HCT116 (cell line): ENCODE measurements at regions not wholly inside any gene's neighbourhood (a gene's known extent, or its start where the extent isn't known, plus 50 kb on each side); places are given as distances from the start of the nearest gene placed in this dataset.
"Not testable (repeated sequence)": the region's sequence is repeated elsewhere in the genome, so short reads cannot be mapped to it uniquely, and the experiment has no call there.

Experiments used
- POLR2A ChIP-seq: IDR thresholded peaks from 2 replicates; pipeline ENCODE4 v1.7.0; 2011; ENCODE audit warnings: borderline replicate concordance; ENCODE audit not compliant: insufficient read depth, insufficient read length; ENCODE audit errors: extremely low read depth
- POLR2AphosphoS5 ChIP-seq: IDR thresholded peaks from 2 replicates; pipeline ENCODE4 v1.6.1; 2011; ENCODE audit warnings: mild to moderate bottlenecking, low read depth, low read length, moderate library complexity
- TF ChIP-seq, protein P1 (sequence below), 3 experiments: fragments of 200-600 bp in 1 of 3; sonication (generic) in 1 of 3; IDR thresholded peaks in 2 of 3; conservative IDR thresholded peaks in 1 of 3; 2 replicates each; pipeline ENCODE4 v1.5.1; 2012 to 2017; ENCODE audit warnings: low read depth in 2 of 3, low read length in 2 of 3, antibody characterized with exemption in 1 of 3, borderline replicate concordance in 1 of 3, control low read depth in 1 of 3, mild to moderate bottlenecking in 1 of 3, mixed read lengths in 1 of 3, mixed run types in 1 of 3, moderate library complexity in 1 of 3; ENCODE audit not compliant: insufficient read depth in 1 of 3
- TF ChIP-seq, protein P2 (sequence below): IDR thresholded peaks from 2 replicates; pipeline ENCODE4 v1.6.1; 2012

DNA sequence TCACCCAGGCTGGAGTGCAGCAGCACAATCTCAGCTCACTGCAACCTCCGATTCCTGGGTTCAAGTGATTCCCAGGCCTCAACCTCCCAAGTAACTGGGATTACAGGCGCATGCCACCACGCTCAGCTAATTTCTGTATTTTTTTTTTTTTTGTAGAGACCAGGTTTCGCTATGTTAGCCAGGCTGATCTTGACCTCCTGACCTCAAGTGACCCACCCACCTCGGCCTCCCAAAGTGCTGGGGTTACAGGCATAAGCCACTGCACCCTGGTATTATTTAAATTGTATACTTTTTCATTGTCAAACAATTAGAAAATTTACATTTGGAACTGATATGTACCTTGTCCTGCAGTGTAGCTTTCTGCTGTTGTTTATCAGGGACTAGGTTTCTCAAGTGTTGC lies 111.3 kb upstream of the ZSWIM2 start:
- TF ChIP-seq POLR2AphosphoS5, POLR2A: not testable (repeated sequence)
- TF ChIP-seq, protein P1, sequence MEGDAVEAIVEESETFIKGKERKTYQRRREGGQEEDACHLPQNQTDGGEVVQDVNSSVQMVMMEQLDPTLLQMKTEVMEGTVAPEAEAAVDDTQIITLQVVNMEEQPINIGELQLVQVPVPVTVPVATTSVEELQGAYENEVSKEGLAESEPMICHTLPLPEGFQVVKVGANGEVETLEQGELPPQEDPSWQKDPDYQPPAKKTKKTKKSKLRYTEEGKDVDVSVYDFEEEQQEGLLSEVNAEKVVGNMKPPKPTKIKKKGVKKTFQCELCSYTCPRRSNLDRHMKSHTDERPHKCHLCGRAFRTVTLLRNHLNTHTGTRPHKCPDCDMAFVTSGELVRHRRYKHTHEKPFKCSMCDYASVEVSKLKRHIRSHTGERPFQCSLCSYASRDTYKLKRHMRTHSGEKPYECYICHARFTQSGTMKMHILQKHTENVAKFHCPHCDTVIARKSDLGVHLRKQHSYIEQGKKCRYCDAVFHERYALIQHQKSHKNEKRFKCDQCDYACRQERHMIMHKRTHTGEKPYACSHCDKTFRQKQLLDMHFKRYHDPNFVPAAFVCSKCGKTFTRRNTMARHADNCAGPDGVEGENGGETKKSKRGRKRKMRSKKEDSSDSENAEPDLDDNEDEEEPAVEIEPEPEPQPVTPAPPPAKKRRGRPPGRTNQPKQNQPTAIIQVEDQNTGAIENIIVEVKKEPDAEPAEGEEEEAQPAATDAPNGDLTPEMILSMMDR (IDR thresholded peaks at IDR 0.05 in 2 of 3, conservative IDR thresholded peaks at IDR 0.05 in 1 of 3; ENCODE audit: borderline replicate concordance in 1 of 3, insufficient read depth in 1 of 3, low read depth in 2 of 3, low read length in 2 of 3), result not testable (repeated sequence)
- TF ChIP-seq, protein P2, sequence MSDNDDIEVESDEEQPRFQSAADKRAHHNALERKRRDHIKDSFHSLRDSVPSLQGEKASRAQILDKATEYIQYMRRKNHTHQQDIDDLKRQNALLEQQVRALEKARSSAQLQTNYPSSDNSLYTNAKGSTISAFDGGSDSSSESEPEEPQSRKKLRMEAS, result not testable (repeated sequence)
